ENCODE measurements at regions not wholly inside any gene's neighbourhood (a gene's known extent, or its start where the extent isn't known, plus 50 kb on each side); places are given as distances from the start of the nearest gene placed in this dataset.

GRCh38 chr12:29883941-29884554, 100.3 kb upstream of the TMTC1 start:
- no peak for TF ChIP-seq CTCF (IDR thresholded peaks at IDR 0.05; ENCODE audit: low read depth, low read length)
- in situ Hi-C loops (cut with HindIII; ENCODE audit: low sequenced_read_pairs) = no loop called here
- no peak for DNase-seq (ENCODE audit: low read depth, low spot score)
- H3K4me3 ChIP-seq (ENCODE audit: low read depth, low read length) = no peak overlapping the region

DNA sequence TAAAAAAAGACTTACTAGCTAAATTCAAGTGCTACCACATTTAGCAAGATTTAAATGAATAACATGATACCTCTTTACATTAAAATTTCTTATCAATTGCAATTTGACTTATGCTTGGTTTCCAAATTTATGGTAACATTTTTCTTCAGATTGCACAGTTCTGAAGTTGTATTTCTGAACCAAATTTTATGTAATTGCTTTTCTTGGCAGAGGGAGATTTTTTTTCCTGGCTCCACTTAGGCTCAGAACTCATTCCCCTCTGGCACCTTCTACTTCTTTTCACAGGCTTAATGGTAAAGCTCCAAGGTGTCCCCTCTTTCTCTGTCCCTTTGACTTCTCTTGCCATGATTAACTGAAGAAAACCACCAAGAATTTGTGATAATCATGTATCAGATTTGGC, 99.8 kb upstream of the TMTC1 start:
- in situ Hi-C loops (cut with HindIII; ENCODE audit: low sequenced_read_pairs) = no loop called here
- no peak for TF ChIP-seq CTCF (IDR thresholded peaks at IDR 0.05; ENCODE audit: low read depth, low read length)
- no peak overlapping the region for H3K4me3 ChIP-seq (ENCODE audit: low read depth, low read length)
- no peak for DNase-seq (ENCODE audit: low read depth, low spot score)

- no peak overlapping the region for H3K4me3 ChIP-seq (ENCODE audit: low read depth, low read length)
- TF ChIP-seq CTCF (IDR thresholded peaks at IDR 0.05; ENCODE audit: low read depth, low read length) = no peak
- in situ Hi-C loops (cut with HindIII; ENCODE audit: low sequenced_read_pairs) = no loop called here
- DNase-seq (ENCODE audit: low read depth, low spot score) = no peak
These were observed 99.1 kb upstream of the TMTC1 start for GRCh38 chr12:29882846-29883245.

DNA sequence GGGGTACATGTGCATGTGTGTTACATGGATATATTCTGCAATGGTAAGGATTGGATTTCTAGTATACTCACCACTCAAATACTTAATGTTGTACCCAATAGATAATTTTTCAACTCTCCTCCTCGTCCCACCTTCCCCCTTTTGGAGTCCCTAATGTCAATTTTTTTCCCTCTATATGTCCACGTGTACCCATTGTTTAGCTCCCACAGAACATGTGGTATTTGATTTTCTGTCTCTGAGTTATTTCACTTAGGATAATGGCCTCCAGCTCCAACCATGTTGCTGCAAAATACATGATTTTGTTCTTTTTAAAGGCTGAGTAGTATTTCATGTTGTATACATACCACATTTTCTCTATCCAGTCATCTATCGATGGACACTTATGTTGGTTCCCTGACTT, 97.2 kb upstream of the TMTC1 start:
- DNase-seq (ENCODE audit: low read depth, low spot score) = no peak
- no peak for TF ChIP-seq CTCF (IDR thresholded peaks at IDR 0.05; ENCODE audit: low read depth, low read length)
- no peak overlapping the region for H3K4me3 ChIP-seq (ENCODE audit: low read depth, low read length)
- in situ Hi-C loops (cut with HindIII; ENCODE audit: low sequenced_read_pairs) = no loop called here

GRCh38 chr12:29879606-29880308, 96.0 kb upstream of the TMTC1 start:
- TF ChIP-seq CTCF (IDR thresholded peaks at IDR 0.05; ENCODE audit: low read depth, low read length) = no peak
- DNase-seq (ENCODE audit: low read depth, low spot score) = no peak
- in situ Hi-C loops (cut with HindIII; ENCODE audit: low sequenced_read_pairs) = no loop called here

DNA sequence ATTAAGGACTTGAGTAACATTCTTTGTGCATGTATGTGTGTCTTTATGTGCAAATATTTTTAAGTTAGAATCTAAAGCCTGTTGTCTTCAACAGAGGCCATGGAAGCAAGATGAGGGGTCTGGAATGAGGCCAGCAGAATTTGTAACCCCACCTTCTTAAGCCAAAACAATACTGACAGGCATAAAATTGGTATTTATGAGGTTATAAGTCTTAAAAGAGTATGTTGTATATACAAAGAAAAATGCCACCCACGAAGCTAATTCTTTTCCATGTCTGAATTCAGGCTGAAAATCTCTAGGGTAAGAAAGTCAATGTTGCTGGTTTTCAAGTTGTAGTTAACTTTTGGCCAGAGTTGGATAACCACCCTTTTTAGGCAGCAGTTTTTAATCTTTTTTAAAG, 86.2 kb upstream of the TMTC1 start:
- TF ChIP-seq CTCF (IDR thresholded peaks at IDR 0.05; ENCODE audit: low read depth, low read length) = no peak
- in situ Hi-C loops (cut with HindIII; ENCODE audit: low sequenced_read_pairs) = no loop called here
- no peak overlapping the region for H3K4me3 ChIP-seq (ENCODE audit: low read depth, low read length)
- no peak for DNase-seq (ENCODE audit: low read depth, low spot score)

More at GRCh38 chr12:29879606-29880308, 96.0 kb upstream of the TMTC1 start:
- no peak overlapping the region for H3K4me3 ChIP-seq (ENCODE audit: low read depth, low read length)
